Choroid plexus epithelial cell (primary cell): ENCODE measurements at regions not wholly inside any gene's neighbourhood (a gene's known extent, or its start where the extent isn't known, plus 50 kb on each side); places are given as distances from the start of the nearest gene placed in this dataset.

Experiments
- DNase-seq: peaks from one replicate; pipeline ENCODE4 v3.0.0-alpha.2; 2010; ENCODE audit warnings: low read depth
- H3K4me3 ChIP-seq: 2 replicates; pipeline ENCODE4 v1.5.1; 2011; ENCODE audit warnings: low read depth, mild to moderate bottlenecking, control low read depth, low read length, moderate library complexity
- TF ChIP-seq, protein P1 (sequence below): conservative IDR thresholded peaks from 2 replicates; pipeline ENCODE4 v1.5.1; 2011; ENCODE audit warnings: low read depth, mild to moderate bottlenecking, control low read depth, inconsistent platforms, low read length, moderate library complexity

DNA sequence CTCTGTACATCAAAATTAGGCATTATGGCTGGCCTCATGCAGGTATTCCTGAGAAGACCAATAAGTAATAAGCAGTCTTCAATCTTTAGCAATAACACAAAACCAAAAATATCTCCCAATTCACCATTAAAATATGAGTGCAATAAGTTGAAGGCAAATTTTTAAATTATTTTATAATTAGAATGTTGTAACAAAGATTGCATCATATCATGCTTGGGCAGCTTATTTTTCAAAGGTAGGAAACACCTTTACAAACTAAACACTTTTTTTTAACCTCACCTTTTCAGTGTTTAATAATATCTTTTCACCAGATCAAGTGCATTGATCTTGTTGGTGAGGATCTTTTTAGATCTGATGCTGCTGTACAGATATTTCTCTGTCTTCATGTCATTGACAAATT lies 592.9 kb upstream of the PITX2 start:
- H3K4me3 ChIP-seq: no peak overlapping the region
- no peak for DNase-seq
- TF ChIP-seq, protein P1, sequence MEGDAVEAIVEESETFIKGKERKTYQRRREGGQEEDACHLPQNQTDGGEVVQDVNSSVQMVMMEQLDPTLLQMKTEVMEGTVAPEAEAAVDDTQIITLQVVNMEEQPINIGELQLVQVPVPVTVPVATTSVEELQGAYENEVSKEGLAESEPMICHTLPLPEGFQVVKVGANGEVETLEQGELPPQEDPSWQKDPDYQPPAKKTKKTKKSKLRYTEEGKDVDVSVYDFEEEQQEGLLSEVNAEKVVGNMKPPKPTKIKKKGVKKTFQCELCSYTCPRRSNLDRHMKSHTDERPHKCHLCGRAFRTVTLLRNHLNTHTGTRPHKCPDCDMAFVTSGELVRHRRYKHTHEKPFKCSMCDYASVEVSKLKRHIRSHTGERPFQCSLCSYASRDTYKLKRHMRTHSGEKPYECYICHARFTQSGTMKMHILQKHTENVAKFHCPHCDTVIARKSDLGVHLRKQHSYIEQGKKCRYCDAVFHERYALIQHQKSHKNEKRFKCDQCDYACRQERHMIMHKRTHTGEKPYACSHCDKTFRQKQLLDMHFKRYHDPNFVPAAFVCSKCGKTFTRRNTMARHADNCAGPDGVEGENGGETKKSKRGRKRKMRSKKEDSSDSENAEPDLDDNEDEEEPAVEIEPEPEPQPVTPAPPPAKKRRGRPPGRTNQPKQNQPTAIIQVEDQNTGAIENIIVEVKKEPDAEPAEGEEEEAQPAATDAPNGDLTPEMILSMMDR: no peak

DNA sequence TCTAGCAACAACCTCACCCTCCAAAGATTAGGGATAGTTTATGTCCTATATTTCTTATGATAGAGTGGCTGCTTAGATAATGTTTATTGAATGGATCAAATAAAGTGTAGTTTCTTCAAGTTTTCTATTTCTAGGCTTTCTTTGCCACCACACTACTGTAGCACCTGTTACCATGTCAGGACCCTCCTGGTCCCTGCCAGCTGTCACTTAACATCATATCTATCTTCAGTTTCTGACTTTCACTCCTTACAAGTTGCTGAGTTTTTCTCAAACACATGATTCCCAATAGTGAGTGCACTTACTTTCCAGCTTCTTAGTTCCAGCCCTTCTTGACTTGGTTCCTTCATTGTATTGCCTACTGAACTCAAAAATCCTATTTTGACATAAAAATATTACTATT lies 593.9 kb upstream of the PITX2 start:
- TF ChIP-seq, protein P1: no peak
- H3K4me3 ChIP-seq: no peak overlapping the region
- DNase-seq: no peak

DNA sequence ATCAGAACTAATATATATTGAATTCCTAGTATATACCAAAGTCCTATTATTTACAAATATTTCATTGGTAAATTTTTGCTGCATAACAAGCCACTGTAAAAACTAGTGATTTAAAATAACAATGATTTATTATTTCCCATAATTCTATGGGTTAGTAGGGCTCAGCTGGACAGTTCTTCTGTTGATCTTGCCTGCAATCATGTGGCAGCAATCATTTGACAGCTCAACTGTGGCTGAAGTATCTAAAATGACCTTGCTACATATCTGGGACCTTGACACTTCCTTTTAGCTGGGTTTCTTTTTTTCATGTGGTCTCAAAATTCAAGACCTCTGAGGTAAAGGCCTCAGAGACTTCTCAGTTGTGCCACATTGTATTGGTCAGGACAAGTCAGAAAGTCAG lies 598.5 kb upstream of the PITX2 start:
- H3K4me3 ChIP-seq: no peak overlapping the region
- no peak for DNase-seq
- TF ChIP-seq, protein P1: no peak

DNA sequence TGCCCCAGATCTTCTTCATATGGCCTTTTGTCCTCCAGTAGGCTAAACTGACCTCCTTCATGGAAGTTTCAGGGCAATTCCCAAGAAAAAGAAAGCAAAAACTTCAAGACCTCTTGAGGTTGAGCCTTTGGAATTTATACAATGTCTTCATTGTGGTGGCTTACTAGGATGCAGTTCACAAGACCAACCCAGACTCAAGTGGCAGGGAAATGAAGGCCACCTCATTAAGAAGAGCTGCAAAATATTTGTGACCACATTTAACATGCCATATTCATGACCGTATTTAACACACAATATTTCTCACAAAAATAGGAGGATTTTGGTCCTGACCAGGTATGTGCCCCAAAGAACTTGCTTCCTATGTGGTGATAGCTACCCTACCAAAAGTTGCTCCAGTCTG lies 605.5 kb upstream of the PITX2 start:
- TF ChIP-seq, protein P1: no peak
- no peak for DNase-seq
- H3K4me3 ChIP-seq: no peak overlapping the region

DNA sequence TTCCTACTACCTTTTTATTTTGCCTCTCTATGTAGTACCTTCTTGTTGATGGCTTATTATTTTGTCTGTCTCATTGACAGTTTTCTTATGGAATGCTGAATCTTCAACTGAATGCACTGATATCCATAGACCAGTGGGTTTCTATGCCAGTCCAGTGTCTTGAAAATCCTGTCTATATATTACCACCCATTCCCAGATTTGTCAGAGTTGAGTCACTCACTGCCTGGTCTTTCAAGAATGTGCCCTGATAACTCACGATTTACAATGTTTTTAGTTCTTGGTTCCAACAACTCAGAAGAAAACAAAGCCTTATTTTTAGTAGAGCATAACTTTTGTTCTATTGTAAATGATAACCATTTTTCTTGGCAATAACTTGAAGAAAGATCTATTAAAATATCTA lies 606.0 kb upstream of the PITX2 start:
- DNase-seq: no peak
- H3K4me3 ChIP-seq: no peak overlapping the region
- TF ChIP-seq, protein P1: no peak

DNA sequence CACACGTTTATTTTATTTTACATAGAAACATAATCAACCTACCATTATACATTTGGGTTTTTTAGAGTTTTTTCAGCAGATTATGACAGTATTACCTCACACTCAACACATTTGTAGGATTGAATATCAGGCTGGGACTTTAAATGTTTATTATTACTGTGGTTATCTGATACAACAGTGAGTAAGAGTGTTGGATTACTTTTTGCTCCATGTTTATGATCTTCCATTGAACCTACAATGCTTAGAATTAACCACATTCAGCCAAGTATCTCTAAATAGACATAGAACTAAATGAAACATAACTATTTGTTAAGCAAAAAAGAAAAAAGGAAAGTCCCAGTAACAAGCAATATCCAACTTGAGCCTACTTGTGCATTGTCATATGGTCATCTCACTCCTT lies 607.4 kb upstream of the PITX2 start:
- DNase-seq: no peak
- TF ChIP-seq, protein P1: no peak
- no peak overlapping the region for H3K4me3 ChIP-seq

DNA sequence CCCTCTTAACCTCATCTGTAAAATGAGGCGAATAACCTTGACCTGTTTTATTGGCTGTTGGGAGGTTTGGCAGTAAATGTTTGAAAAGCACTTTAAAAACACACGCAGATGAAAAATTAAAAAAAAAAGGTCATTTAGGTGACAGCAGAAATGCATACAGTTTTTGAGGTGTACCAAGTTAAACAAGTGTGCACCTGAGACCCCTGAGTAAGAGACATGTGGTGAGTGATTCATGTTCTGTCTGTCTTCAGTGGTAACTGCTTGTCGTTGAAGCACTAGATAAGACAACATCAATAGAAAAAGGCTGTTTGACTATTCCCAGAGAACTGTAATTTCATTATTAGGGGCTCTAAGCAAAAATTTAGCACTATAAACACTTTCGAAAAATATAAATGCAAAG lies 608.4 kb upstream of the PITX2 start:
- TF ChIP-seq, protein P1: no peak
- DNase-seq: no peak
- no peak overlapping the region for H3K4me3 ChIP-seq
